ENCODE measurements at regions not wholly inside any gene's neighbourhood (a gene's known extent, or its start where the extent isn't known, plus 50 kb on each side); places are given as distances from the start of the nearest gene placed in this dataset.

- no peak for TF ChIP-seq GATA2 (IDR thresholded peaks at IDR 0.05; ENCODE audit: low read depth, low read length)
- TF ChIP-seq GATA3 (IDR thresholded peaks at IDR 0.05; ENCODE audit: low read depth, low read length): no peak
Measured at GRCh38 chr4:117447925-117448324, 362.5 kb upstream of the TRAM1L1 start.

GRCh38 chr4:117455088-117455487 lies 369.7 kb upstream of the TRAM1L1 start:
- no peak for TF ChIP-seq GATA2 (IDR thresholded peaks at IDR 0.05; ENCODE audit: low read depth, low read length)
- no peak for TF ChIP-seq GATA3 (IDR thresholded peaks at IDR 0.05; ENCODE audit: low read depth, low read length)

DNA sequence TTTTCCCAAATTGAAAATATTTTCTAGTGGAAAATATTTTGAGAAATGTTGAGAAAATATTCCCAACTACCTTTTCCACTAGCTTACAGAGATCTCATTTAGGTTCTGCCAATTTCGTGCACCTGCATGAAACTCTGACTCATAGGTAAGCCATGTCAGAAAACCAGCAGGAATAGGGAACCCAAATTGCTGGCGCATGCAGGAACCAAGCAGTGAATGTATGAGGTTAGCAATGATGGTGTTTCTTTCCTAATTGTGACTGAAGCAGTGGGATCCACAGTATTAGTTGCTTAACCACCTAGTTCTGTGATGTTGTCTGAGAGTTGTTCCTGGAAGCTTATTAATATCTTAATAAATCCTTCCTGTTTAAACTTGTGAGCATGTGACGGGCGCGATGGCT lies 381.0 kb upstream of the TRAM1L1 start:
- TF ChIP-seq GATA2 (IDR thresholded peaks at IDR 0.05; ENCODE audit: low read depth, low read length): no peak
- TF ChIP-seq GATA3 (IDR thresholded peaks at IDR 0.05; ENCODE audit: low read depth, low read length): no peak

GRCh38 chr4:117467404-117467803 lies 382.0 kb upstream of the TRAM1L1 start:
- TF ChIP-seq GATA3 (IDR thresholded peaks at IDR 0.05; ENCODE audit: low read depth, low read length): no peak
- TF ChIP-seq GATA2 (IDR thresholded peaks at IDR 0.05; ENCODE audit: low read depth, low read length): no peak

GRCh38 chr4:117474987-117475386 lies 389.6 kb upstream of the TRAM1L1 start:
- no peak for TF ChIP-seq GATA2 (IDR thresholded peaks at IDR 0.05; ENCODE audit: low read depth, low read length)
- no peak for TF ChIP-seq GATA3 (IDR thresholded peaks at IDR 0.05; ENCODE audit: low read depth, low read length)

GRCh38 chr4:117477925-117478324 lies 392.5 kb upstream of the TRAM1L1 start:
- TF ChIP-seq GATA2 (IDR thresholded peaks at IDR 0.05; ENCODE audit: low read depth, low read length): no peak
- TF ChIP-seq GATA3 (IDR thresholded peaks at IDR 0.05; ENCODE audit: low read depth, low read length): no peak

- no peak for TF ChIP-seq GATA3 (IDR thresholded peaks at IDR 0.05; ENCODE audit: low read depth, low read length)
- TF ChIP-seq GATA2 (IDR thresholded peaks at IDR 0.05; ENCODE audit: low read depth, low read length): no peak
Measured at GRCh38 chr4:117478702-117479101, 393.3 kb upstream of the TRAM1L1 start.

- TF ChIP-seq GATA2 (IDR thresholded peaks at IDR 0.05; ENCODE audit: low read depth, low read length) (no peak), GATA3 (IDR thresholded peaks at IDR 0.05; ENCODE audit: low read depth, low read length) (no peak)
Measured at GRCh38 chr4:117479673-117480072, 394.3 kb upstream of the TRAM1L1 start.

GRCh38 chr4:117481742-117482141 lies 396.4 kb upstream of the TRAM1L1 start:
- TF ChIP-seq GATA2 (IDR thresholded peaks at IDR 0.05; ENCODE audit: low read depth, low read length) (no peak), GATA3 (IDR thresholded peaks at IDR 0.05; ENCODE audit: low read depth, low read length) (no peak)

- TF ChIP-seq GATA3 (IDR thresholded peaks at IDR 0.05; ENCODE audit: low read depth, low read length): no peak
- TF ChIP-seq GATA2 (IDR thresholded peaks at IDR 0.05; ENCODE audit: low read depth, low read length): no peak
Measured at GRCh38 chr4:117488692-117489091, 403.3 kb upstream of the TRAM1L1 start.

DNA sequence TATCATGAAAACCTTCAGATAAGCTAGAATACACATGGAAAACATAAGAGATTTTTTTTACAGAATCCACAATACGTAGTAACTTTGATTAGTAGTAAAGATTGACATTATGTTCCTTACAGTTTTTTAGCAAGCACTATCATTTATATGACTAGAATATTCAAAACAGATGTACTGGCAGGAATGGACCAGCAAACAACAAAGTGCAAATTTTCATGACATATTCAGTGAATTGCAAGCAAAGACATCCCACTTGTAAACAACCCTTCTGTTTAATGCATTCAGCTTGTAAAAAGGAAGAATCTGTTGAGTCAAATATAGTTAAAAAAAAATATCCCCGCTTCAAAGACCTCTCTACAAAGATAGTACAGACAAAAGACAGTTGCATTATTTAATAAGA lies 403.7 kb upstream of the TRAM1L1 start:
- no peak for TF ChIP-seq GATA3 (IDR thresholded peaks at IDR 0.05; ENCODE audit: low read depth, low read length)
- no peak for TF ChIP-seq GATA2 (IDR thresholded peaks at IDR 0.05; ENCODE audit: low read depth, low read length)

DNA sequence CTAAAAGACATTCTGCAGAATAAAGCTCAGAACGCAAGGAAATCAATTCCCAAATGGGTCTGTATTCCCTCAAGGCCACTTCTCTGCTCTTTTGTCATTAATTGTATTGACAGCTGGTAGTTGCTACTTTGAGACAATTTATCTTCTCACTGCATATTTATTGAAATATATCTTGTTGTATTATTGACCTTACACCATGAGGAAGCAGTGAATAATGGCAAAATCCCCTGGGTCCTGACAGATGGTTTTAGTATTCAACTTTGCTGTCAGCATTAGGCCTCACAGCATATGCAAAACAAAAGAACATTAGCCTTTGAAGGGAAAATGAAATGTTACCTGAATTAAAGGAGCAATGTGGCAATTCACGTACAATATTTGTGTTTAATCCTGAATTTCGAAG lies 406.1 kb upstream of the TRAM1L1 start:
- TF ChIP-seq GATA2 (IDR thresholded peaks at IDR 0.05; ENCODE audit: low read depth, low read length): no peak
- no peak for TF ChIP-seq GATA3 (IDR thresholded peaks at IDR 0.05; ENCODE audit: low read depth, low read length)

DNA sequence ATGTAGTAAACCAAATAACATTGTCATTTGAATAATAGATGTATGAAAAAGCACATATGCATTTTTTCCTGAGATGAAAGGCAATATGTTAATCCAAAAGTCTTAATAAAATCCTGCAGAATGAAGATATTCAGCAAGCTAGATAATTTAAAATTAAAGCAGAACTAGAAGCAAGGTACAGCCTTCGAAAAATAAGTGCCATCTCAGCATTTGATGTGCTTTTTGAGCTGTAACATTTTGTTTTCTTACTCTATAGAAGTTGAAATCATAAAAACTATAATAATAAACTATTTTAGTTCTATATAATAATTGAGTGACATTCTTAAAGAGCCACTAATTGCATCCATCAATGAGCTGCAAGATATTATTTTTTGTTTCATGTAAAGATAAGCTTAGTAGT lies 410.4 kb upstream of the TRAM1L1 start:
- TF ChIP-seq GATA3 (IDR thresholded peaks at IDR 0.05; ENCODE audit: low read depth, low read length): no peak
- no peak for TF ChIP-seq GATA2 (IDR thresholded peaks at IDR 0.05; ENCODE audit: low read depth, low read length)

DNA sequence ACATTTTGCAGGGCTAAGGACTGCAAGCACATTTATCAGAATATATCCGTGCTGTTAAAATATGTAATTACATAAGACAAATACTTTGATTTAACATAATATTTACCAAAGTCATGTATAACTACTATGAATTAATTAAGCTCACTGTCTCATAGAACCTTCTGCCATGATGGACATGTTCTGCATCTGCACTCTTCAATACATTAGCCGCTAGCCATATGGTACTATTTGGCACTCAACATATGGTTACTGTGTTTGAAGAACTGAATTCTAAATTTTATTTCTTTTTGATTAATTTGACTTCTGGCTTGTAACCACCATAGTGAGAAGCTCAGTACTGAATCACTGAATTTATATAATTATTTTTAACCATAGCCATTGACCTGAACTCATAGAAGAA lies 427.0 kb upstream of the TRAM1L1 start:
- TF ChIP-seq GATA2 (IDR thresholded peaks at IDR 0.05; ENCODE audit: low read depth, low read length) (no peak), GATA3 (IDR thresholded peaks at IDR 0.05; ENCODE audit: low read depth, low read length) (no peak)

DNA sequence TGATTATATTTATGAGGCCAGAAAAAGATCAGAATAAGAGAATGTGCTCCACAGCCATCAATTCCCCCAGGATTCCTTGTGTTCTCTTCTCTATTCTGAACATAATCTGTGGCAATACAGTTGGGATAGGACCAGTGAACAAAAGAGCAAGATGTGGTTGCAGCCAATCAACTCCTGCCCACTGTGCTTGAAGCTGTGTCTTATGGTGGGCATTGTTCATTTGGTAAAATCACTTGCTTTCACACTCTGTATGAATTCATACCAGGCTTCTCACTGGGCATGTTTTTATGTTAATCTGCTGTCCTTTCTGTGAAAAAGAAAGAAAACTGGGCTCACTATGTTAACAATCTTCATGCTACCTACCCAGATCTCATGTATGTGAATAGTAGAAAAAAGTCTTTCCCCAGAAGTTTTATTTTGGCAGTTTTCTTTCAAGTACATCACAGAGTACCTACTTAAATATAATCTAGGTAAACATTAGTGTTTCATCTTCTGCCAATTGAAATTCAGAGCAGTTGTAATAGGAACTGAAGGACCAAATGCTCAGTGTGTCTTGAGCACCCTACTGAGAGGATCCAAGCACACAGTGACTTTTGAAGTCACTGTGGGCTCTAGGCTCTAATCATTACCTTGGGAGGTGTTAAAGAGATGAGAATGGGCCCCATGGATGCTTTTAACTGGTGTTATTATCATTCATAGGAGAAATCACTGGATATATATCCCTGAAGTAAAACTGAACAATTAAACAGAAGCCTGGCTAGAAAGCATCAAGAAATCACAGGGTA lies 429.2 kb upstream of the TRAM1L1 start:
- no peak for TF ChIP-seq GATA2 (IDR thresholded peaks at IDR 0.05; ENCODE audit: low read depth, low read length)
- TF ChIP-seq GATA3 (IDR thresholded peaks at IDR 0.05; ENCODE audit: low read depth, low read length): no peak

DNA sequence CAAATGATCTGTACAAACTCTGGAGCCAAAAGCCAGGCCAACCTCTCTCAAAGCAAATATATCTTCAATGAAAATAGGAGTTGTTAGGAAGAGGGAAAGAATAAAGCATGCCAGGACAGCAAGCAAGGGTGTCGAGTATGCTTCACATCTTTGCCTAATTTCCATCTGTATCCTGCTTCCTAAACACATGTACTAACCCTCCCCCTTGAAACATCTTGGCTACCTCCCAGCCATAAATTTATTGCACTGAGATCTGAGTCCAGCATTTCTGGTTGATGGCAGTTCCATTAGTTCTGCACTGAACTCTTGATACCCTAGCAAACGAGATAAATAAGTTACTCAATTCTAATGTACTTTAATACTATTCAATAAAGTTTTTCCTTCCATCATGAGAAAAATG lies 430.5 kb upstream of the TRAM1L1 start:
- TF ChIP-seq GATA2 (IDR thresholded peaks at IDR 0.05; ENCODE audit: low read depth, low read length) (no peak), GATA3 (IDR thresholded peaks at IDR 0.05; ENCODE audit: low read depth, low read length) (no peak)
